Stimulated activated CD8-positive, alpha-beta memory T cell treated with anti-CD3 and anti-CD28 coated beads, Interleukin-15, amount 100 ng/mL, for 1 hour (primary cell): ENCODE measurements at regions not wholly inside any gene's neighbourhood (a gene's known extent, or its start where the extent isn't known, plus 50 kb on each side); places are given as distances from the start of the nearest gene placed in this dataset.

ENCODE experiments used
- DNase-seq: peaks from one replicate; pipeline ENCODE4 v3.0.0-alpha.2; 2020; ENCODE audit warnings: low read depth

DNA sequence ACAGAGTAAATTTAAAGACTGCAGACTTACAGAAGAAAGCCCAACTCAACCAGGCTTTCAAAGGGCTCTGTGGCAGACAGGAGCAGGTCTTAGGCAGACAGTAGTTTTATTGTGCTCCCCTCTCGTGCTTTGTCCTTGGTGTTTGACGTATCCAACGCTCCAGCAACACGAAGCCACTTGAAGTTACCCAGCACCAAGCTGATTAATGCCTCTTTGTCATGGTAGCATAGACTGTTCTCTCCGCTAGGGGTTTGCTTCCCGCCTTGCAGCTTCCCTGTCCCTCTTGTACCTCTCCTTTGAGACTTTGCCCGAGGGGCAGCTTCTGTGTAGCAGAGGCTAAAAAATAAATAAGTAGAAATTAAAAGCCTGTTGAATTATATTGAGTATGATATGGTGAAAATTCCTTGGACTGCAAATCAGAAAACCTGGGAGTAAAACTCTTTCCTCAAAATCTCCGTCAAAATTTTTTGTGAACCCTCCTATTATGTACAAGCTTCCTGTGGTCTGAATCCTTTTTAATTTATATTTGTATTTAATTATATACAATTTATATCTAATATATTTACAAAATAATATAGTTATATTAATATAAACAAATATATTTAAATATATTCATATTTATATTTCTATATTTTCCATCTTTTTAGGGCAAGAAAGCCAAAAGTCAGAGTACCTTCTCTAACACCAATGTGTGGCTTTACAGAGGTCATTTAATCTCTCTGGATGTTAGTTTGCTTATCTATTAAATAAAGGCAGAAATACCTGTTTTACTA is 405.4 kb downstream of the DMAC1 start:
- DNase-seq, result no peak

DNA sequence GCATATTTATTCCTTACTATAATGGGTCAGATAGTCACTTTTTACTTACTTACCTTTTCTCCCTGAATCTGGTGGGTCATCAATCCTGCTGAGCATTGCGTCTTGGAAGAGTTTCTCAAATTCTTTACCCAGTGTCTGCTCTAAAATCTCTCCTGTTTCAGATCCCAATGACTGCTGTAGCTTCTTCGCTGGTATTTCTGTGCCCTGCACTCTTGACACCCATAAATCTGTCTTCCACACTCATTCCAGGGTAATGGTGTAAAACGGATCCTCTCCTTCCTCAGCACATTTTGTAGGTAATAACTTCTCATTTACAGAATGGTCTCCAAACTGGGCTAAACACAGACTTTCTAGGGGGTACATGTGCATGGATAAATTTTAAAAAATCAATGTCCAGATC is 407.4 kb downstream of the DMAC1 start:
- DNase-seq, result no peak

DNA sequence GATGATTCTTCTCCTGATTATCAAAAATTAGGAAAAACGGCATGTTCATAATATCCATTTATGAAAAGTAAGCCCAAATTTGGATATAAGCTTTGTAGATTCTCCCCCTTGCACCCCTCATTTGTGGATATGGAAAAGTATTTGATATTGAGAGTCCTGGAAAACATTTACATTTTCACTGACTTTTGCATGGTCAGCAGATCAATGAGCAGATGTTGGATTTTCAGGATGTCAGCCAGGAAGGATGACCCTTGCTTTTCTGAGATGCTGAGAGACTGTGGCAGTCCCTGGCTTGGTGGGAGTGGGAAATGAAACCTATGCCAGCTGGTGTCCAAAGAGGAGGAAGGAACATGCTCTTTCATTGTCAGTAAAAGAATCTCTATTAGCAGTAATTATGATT is 410.8 kb downstream of the DMAC1 start:
- DNase-seq, result no peak

DNA sequence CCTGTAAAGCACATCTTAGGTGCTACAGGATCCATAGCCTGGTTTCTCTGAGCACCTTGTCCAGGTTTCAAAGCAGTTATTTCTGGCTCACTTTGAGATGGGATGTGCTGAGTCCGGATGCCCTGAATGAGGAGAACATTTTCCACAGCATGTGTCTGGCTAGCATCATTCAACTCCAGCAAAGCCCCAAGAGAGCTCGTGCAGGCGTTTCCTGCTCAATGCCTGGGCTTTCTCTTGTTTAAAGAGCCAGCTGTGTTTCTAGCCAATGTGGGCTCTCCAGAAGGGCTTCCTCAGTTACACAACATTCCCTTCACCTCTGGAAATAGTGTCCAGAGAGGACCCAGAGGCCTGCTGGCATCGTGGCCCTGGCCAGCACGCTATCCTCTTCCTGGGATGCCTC is 411.7 kb downstream of the DMAC1 start:
- DNase-seq, result no peak

DNA sequence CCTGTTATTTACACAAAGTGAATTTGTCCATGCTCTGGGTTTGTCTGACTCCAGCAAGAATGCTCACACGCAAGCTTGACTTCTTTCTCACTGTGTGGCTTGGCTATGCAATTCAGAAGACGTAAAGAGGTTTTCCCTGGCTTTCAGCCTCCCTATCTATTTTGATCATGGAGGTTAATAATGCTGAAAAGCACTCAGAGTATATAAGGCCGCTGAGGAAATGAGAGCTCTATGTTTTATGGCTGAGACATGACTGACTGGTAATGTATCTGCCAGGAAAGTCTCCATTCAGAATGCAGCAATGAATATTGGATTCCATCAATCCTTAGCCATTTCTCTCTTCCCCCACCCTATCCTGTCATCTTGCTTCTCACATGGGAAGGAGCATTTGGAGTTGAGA is 417.3 kb downstream of the DMAC1 start:
- no peak for DNase-seq

DNA sequence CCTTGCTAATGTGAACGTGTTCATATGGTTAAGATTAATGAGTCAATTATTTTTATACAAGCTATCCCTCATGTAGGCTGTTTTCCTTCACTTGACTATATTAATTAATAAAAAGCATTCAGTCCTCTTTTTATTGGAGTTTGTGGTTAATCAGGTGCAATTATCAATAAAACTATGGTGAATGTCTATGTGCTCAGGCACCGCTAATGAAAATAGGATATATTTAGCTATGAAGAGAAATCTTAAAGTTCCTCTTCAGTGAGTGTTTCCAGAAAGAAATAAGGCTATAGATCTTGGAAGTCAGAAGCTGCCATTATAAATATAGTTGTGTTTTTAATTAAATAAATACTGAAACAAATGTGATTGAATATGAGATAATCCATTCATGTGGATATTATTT is 422.1 kb downstream of the DMAC1 start:
- no peak for DNase-seq

DNA sequence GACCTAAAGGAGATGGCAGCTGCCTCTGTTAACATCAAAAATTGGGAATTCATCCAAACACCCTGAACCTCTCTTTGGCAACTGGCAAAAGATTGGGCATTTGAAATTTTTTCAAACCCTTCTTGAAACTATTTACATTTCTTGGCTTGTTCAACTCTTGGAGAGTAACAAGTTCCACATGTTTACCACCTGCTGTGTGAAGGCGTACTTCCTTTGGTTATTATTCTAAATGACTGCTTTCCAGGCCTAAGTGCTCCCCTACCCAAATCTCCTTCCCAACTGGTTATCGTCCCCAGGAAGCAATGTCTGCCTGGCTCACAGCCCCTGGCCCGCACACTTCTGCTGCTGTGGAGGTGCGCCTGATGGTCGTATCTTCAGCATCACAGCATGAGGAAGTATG is 422.7 kb downstream of the DMAC1 start:
- no peak for DNase-seq

DNA sequence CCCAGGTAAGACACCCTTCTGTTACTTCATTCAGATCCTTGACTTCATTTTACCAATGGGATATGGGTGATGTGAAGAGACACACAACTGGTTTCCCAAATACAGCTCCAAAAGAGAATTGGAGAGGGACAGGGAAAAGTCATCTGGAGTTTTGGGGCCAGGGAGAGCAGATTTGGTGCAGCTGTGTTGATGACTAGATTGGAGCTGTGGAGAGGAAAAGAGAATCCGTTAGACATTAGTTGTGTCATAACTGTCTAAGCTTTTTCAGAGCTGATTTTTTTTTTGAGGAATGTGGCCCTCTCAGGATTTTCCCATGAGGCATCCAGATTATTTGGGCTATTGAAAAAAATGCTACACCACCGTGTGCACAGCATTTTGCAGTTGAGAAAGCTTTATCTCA is 423.4 kb downstream of the DMAC1 start:
- DNase-seq, result no peak

DNA sequence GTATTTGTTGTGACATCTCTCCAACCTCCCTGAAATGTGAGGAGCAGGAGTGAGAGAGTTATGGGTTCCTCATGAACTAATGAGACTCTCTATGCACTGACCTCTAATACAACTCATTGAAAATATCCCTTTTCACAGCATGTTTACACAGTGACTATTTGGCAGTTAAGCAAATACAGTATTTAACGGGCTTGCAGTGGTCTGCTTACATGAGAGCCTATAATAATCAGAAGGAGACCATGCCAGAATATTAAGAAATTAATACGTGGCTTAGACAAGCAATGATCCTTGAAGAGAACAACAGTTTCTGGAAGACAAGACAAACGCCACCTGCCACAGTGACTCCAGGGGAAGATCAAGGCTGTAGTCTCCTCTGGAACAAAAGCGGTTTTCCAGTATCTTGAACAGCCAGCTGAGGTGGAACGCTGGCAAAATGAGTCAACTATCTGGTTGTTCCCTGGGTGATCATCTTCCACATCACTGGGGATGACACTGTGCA is 424.5 kb downstream of the DMAC1 start:
- no peak for DNase-seq

DNA sequence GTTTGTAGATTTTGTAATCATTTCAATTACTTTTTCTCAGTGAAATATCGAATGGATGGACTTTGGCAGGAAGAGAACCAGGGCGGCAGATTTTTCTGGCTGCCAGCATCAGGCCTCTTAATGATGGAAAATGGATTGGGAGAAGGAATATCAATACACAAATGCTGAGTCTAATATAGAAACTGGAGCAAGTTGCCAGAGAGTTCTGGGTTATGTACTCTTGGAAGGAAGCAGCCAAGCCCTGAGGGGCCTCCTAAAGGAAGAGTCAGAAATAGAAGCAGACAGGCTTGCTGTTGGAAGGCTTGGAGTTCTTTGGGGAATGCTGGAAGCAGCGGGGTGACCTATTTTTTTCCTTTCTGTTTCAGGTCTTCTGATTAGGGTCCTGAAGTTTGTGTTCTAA is 428.6 kb downstream of the DMAC1 start:
- DNase-seq, result no peak

DNA sequence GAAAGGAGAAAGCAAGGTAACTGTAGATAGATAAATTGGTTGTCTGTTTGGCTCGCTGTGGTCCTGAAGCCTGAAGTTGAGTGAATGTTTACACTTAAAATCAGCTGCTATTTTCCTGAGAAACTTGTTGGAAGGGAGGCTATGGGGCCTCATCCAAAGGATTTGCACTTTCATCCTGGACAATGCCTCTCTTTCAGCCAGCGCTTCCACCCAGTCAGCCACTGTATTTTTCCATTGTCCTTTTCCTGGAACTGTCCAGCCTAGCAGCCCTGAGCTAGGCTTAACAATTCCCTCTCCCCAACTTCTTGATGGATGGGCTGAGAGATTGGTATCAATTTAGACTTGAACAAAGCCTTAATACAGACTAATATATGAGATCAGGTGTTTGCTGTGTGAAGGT is 429.2 kb downstream of the DMAC1 start:
- DNase-seq, result no peak

DNA sequence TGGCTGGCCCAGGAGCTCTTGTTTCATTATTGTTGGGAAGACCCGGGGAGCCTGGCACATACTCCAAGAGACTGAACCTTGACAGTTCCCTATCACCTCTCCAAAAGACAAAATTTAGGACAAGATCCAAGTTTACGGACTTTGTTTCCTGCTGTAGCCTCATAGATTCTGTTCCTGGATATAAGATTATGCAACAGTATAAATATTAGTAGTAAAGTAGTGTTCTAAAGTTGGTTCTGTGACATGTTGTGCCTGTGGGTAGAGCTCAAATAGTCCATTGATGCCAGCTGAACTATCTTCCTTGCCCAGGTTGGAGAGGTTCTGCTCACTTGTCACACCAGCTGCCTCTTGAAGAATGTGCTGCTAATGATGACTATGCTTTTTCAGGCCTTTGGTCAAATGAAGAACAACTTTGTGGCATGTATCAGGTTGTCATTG is 430.2 kb downstream of the DMAC1 start:
- DNase-seq, result no peak

DNA sequence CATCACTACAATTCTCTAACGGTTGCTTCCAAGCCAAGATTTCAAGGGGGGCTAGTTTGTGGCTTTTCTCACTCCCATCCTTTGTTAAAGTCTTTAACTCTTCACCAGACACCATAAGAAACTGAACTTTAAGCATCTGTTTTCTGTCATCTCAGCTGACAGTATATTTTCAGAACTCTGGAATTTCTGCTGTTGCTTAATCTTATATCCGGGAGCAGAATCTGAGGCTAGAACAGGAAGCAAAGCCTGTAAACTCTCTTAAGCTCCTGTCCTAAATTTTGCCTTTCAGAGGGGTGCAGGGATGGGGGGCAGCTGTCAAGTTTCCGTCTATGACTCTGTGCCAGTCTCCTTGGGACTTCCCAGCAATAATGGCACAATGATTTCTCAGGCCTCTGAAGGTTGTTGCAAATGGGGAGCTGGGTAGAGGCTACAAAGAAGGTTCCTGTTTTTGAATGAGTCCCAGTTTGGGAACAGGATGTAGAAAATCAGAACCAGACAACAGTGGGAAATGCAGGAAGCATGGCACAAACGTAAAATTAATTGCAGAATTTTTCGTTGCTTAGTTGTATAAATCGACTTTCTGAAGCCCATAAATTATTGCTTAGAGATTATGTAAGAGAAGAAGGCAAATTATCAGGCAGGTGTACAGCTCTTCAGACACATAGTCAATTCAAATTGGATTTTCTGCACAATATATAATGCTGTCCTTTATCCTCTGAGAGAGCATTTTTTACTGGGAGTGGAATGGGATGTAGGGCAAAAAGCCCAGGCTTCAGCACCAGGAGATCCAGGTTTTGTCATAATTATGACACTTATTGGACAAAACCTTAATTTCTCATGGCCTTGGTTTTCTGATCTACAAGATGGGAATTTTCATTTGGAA is 430.9 kb downstream of the DMAC1 start:
- no peak for DNase-seq

DNA sequence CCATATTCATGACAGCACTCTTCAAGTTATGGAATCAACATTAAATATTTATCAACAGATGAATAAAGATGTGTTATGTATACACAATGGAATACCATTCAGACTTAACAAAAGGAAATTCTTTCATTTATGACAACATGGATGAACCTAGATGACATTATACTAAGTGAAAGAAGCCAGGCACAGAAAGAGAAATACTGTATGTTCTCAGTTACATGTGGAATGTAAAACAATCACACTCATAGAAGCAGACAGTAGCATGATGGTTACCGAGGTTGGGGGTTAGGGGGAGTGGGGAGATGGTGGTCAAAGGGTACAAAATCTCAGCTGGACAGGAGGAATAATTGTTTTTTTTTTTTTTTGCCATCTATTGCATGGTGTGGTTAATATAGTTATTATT is 431.9 kb downstream of the DMAC1 start:
- DNase-seq, result no peak

DNA sequence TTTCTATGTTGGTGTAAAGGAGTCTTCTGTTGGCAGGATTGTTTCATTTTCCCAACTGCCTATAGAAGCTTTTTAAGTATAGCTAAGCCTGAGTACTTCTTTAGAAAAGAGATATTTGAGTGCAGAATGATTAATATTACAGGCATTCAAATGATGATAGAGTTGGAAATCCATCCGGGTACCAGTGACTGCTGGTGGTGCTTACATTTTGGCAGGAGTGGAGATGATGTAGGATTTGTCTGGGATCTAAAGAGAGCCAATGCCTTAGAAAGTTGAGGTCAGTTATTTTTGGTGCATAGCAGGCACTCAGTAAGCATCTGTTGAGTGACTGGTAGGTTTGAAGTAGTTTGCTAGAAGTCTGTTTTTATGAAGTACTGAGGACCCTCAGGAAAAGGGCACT is 433.5 kb downstream of the DMAC1 start:
- DNase-seq, result no peak

DNA sequence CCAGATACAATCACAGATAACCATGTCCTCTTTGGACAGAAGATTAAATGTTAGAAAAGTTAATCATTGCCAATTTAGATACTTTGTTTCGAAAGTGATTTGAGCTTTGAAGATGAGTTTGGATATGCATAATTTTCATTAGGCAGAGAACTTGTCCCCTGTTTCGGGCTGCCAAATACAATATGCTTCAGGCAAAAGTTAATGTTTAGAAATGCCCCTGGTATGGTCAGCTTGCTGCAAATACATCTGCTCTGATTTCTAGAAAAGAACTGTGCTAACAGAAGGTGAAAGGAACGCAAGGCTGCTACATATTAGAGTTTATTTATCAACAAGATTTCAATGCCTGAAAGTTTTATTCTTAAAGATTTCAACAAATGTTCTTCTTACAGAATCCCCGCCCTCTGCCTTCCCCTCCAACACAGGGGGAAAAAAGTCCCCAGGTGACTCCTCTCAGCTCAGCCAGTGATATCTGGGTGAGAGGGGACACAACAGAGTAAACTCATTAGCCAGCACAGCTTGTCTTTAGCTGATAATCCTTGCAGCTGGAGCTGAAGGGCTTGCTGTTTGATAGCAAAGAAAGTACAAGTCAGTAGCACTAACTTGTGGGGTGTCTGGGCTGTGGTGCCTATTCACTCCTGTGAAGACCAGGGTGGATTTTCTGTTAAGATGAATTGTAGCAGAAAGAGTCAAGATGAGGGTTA is 435.7 kb downstream of the DMAC1 start:
- DNase-seq, result no peak

DNA sequence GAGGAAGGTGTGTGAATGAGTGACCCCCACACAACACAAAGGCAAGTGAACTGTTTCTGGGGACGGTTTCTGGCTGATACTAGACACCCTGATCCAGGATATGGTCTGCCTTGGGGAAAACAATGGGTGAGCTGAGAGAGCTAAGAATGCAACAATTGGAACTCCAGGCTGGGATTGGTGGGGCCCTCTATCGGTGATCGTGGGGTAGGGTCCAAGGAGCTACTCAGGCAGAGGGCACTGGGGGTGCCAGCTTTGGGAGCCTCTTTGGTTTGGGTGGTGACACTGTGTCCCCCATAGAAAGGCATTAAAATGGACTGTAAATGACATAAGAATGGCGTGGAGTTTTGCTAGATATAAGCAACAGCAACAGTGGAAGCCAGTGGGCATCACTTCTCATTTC is 439.1 kb downstream of the DMAC1 start:
- no peak for DNase-seq

DNA sequence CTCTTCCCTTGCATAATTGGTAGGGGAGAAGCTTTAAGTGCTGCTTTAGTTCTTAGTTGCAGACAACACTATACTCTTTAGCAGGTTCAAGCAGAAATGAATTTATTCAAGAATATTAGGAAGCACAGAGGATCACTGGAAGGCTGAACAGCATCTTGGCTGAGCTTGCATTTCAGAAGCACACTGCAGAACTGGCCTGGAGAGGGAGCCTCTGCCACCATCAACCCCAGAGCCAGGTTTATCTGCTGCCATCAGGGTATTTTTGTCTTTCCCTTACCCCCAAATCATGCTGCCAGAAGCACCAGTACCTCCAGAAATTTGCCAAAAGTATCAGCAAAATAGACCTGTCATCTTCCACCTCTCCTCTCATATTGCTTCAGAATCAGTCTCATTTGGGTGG is 440.7 kb downstream of the DMAC1 start:
- no peak for DNase-seq

DNA sequence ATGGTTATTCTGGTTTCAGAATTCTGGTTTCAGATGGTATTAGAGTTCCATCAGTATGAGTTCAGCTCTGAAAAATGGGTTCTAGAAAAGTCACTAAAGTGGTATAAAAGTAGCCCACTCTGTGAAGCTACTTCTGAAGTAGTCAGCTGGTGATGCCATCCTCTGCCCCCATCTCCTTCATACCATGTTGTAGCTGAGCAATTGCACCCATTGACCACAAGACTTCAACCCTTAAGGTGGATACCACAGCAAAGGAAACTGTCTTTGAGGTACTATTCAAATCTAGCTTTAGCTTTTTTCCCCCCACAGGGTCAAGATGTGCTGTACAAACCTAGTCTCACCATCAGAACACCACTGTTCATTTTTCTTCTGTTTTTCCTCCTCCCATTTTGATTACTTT is 444.9 kb downstream of the DMAC1 start:
- DNase-seq, result no peak

DNA sequence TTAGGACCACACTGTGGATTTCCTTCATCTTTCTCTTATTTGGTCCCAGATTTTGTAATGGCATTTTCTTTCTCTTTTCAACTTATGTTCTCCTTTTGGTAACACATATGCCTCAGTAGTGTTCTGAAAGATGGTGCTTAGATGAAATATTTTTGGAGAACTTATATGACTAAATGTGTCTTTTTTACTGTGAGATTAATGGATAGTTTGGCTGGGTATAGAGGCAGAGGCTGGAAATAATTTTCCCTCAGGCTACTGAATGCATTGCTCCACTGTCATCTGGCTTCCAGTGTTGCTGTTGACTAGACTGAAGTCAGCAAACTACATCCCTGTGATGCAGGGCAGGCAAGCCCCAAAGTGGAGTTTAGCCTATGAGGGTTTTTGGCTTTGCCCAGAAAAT is 450.9 kb downstream of the DMAC1 start:
- no peak for DNase-seq

DNA sequence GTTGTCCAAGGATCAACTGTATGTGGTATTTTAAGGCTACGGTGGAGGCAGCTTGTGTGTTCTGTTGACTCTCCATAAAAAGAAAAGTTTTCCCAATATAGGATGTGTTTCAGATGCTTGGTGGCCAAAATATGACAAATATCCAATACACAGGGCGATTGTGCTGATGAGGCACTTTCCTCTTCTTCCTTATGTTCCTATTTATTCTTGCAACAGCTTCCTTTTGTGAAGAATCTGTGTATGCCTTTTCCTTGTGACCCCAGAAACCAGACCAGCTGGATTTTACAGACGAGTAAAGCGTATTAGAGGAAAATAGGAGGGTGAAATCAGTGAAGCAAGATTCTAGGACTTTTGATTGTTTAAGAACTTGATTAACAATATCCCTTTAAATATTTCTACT is 452.0 kb downstream of the DMAC1 start:
- no peak for DNase-seq

DNA sequence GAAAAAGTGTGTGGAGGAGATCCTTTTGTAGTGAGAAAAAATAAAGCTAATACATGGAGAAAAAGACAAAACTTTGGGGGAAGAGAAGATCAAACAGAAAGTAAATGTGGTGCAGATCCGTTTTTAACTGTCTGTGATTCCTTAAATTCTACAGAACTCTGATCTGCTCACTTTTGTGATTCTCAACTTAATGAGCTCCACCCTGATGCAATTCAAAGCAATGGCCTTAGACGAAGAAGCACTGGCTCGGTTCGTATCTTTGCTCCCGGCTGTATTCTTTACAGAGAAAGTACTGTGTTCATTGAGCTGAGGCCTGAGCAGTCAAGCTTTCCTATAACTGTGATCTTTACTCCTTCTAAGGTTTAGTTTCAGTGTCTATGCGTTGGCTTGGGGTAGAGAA is 453.4 kb downstream of the DMAC1 start:
- DNase-seq, result no peak

DNA sequence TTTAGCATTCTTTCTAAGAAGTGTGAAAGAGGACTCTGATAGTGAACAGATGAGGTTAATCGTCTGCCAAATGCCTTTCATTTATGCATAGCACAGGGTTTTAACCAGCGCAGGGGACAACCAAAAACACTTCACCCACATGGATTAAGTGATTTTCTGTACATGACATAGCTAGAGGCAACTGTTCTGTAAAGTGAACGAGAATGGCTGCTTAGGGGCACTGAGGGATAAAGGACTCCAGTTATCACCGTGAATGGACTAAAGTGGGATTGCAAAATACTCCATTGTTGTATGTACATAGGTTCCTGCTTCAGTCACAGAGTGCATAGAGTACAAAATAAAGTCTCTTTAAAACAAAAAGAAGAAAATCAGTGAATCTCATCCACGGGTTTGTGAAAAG is 456.8 kb downstream of the DMAC1 start:
- DNase-seq, result no peak
